ENCODE measurements at regions not wholly inside any gene's neighbourhood (a gene's known extent, or its start where the extent isn't known, plus 50 kb on each side); places are given as distances from the start of the nearest gene placed in this dataset.

GRCh38 chr1:192732787-192733186, 76.1 kb upstream of the RGS2 start:
- Histone ChIP-seq H3K27ac (replicated peaks) (no peak overlapping the region), H3K27me3 (ENCODE audit: low read depth) (no peaks in the 10 kb centered on the region), H3K9me3 (replicated peaks) (no peaks in the 10 kb centered on the region), H3K4me3 (no peak overlapping the region), H3K36me3 (no peaks in the 10 kb centered on the region), H3K4me1 (peaks cover 23% of the 10 kb centered on the region)
- no peak for DNase-seq
- no peak for TF ChIP-seq CTCF (IDR thresholded peaks at IDR 0.05; ENCODE audit: borderline replicate concordance)
- intact Hi-C loops (cut with micrococcal nuclease): no loop called here

DNA sequence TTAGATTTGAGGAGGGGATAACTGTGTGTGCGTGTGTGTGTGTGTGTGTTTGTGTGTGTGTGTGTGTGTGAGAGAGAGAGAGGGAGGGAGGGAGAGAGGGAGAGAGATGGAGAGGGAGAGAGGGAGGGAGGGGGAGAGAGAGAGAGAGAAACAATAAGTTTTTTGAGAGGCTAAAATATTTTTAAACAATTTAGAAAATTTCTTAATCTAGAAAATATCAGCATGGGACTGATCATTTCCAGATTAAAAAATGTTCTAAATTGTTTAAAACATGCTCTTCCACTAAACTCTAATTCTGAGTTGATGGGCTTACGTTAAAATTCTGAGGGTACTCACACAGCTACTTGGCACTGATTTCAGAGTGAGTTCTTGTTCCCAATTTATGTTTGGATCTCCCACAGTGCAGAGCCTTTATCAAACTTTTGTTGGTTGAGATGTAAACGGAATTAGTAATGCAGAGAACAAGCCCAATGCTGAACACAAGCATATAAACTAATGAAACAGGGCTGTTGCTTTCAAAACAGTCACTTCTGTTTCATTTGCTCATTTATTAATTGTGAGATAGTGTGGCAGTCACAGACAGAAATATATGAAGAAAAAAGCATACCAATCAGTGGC, 73.4 kb upstream of the RGS2 start:
- no peak for DNase-seq
- TF ChIP-seq CTCF (IDR thresholded peaks at IDR 0.05; ENCODE audit: borderline replicate concordance): no peak
- no peak overlapping the region for H3K27ac ChIP-seq (replicated peaks)
- H3K36me3 ChIP-seq: no peaks in the 10 kb centered on the region
- intact Hi-C loops (cut with micrococcal nuclease): no loop called here
- no peak overlapping the region for H3K4me3 ChIP-seq
- no peaks in the 10 kb centered on the region for H3K27me3 ChIP-seq (ENCODE audit: low read depth)
- H3K4me1 ChIP-seq: peaks cover 9% of the 10 kb centered on the region
- H3K9me3 ChIP-seq (replicated peaks): no peaks in the 10 kb centered on the region

GRCh38 chr1:192737306-192737705, 71.5 kb upstream of the RGS2 start:
- no peak overlapping the region for H3K4me3 ChIP-seq
- no peak overlapping the region for H3K27ac ChIP-seq (replicated peaks)
- H3K9me3 ChIP-seq (replicated peaks): peaks cover 11% of the 10 kb centered on the region
- DNase-seq: no peak
- TF ChIP-seq CTCF (IDR thresholded peaks at IDR 0.05; ENCODE audit: borderline replicate concordance): no peak
- intact Hi-C loops (cut with micrococcal nuclease): no loop called here
- H3K36me3 ChIP-seq: no peaks in the 10 kb centered on the region
- peaks cover 5% of the 10 kb centered on the region for H3K4me1 ChIP-seq
- H3K27me3 ChIP-seq (ENCODE audit: low read depth): no peaks in the 10 kb centered on the region

DNA sequence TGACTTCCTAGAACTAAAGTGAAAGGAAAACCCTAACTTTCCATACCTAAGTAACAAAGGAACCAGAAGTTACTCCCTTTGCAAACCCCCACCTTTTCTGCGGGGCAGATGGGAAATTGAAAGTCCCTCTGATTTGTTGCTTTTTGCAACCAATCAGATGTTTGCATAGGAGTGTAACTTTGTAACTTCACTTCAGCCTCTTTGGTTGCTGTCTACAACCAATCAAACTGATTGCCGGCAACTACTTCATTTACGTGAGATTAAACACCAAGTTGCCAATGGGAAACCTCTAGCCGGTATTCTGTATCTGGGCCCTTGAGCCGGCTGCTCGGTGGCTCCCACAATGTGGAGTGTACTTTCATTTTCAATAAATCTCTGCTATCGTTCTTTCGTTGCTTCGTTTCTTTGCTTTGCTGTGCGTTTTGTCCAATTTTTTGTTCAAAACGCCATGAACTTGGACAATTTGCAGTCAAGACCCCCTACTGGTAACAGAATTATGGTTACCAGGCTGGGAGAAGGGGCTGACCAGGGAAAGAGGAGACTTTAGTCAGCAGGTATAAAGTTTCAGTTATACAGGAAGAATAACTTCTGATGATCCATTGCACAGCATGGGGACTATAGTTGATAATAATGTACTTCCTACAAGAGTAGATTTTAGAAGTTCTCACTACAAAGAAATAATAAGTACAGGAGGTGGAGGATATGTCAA, 69.2 kb upstream of the RGS2 start:
- intact Hi-C loops (cut with micrococcal nuclease): no loop called here
- TF ChIP-seq CTCF (IDR thresholded peaks at IDR 0.05; ENCODE audit: borderline replicate concordance): no peak

DNA sequence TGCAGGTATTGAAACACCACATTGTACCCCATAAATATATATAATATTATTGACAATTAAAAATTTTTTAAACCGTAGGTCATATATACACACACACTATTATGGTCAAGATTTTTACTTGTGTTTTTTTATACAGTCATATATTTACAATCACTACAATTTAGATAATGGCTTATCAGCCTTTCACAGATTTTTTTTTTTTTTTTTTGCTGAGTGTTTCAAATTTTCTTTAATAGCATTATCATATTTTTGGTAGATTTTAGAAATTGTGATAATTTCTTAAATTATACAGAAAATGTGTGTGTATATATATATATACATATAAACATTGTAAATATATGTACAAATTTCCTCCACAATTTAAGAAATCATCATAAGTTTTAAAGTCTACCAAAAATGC, 68.6 kb upstream of the RGS2 start:
- no peaks in the 10 kb centered on the region for H3K27me3 ChIP-seq (ENCODE audit: low read depth)
- peaks cover 5% of the 10 kb centered on the region for H3K4me1 ChIP-seq
- H3K4me3 ChIP-seq: no peak overlapping the region
- no peak for TF ChIP-seq CTCF (IDR thresholded peaks at IDR 0.05; ENCODE audit: borderline replicate concordance)
- peaks cover 11% of the 10 kb centered on the region for H3K9me3 ChIP-seq (replicated peaks)
- intact Hi-C loops (cut with micrococcal nuclease): no loop called here
- no peak for DNase-seq
- no peak overlapping the region for H3K27ac ChIP-seq (replicated peaks)
- no peaks in the 10 kb centered on the region for H3K36me3 ChIP-seq

More for the DNA sequence above, 69.2 kb upstream of the RGS2 start:
- Histone ChIP-seq H3K36me3 (no peaks in the 10 kb centered on the region), H3K9me3 (replicated peaks) (peaks cover 11% of the 10 kb centered on the region), H3K27ac (replicated peaks) (no peak overlapping the region), H3K4me3 (peak overlapping the region; percentile 1), H3K27me3 (ENCODE audit: low read depth) (no peaks in the 10 kb centered on the region), H3K4me1 (peaks cover 5% of the 10 kb centered on the region)
- DNase-seq: no peak
